Keratinocyte (primary cell): ENCODE measurements at regions not wholly inside any gene's neighbourhood (a gene's known extent, or its start where the extent isn't known, plus 50 kb on each side); places are given as distances from the start of the nearest gene placed in this dataset.
"Not testable (repeated sequence)": the region's sequence is repeated elsewhere in the genome, so short reads cannot be mapped to it uniquely, and the experiment has no call there.

Experiments used
- DNase-seq: peaks from one replicate; pipeline ENCODE4 v3.0.0-alpha.2; 2011; ENCODE audit warnings: low read depth, missing footprints, low spot score
- FAIRE-seq: peaks from 2 replicates; lab custom pipeline; 2011; peaks lifted over from hg19 to GRCh38; lab: Jason Lieb, UNC
- H2AFZ ChIP-seq: 2 replicates; pipeline ENCODE4 v1.6.0; 2012; ENCODE audit warnings: low read length, control low read depth, inconsistent platforms; ENCODE audit not compliant: control insufficient read depth
- H3K27ac ChIP-seq: 2 replicates; pipeline ENCODE4 v1.5.1; 2011; ENCODE audit warnings: low read length; ENCODE audit not compliant: control insufficient read depth, insufficient read depth
- H3K27me3 ChIP-seq: 3 replicates; pipeline ENCODE4 v1.6.0; 2011; ENCODE audit warnings: low read length; ENCODE audit not compliant: control insufficient read depth, insufficient read depth; ENCODE audit errors: extremely low read depth
- H3K36me3 ChIP-seq, 2 experiments: 2 replicates in 1 of 2; 3 replicates in 1 of 2; pipeline ENCODE4 v1.5.1; 2011; ENCODE audit warnings: low read length in 2 of 2, mild to moderate bottlenecking in 1 of 2; ENCODE audit not compliant: control insufficient read depth in 2 of 2, insufficient read depth in 2 of 2; ENCODE audit errors: extremely low read depth in 1 of 2
- H3K4me1 ChIP-seq: 3 replicates; pipeline ENCODE4 v1.5.1; 2011; ENCODE audit warnings: low read length; ENCODE audit not compliant: control insufficient read depth, insufficient read depth; ENCODE audit errors: extremely low read depth
- H3K4me2 ChIP-seq: 3 replicates; pipeline ENCODE4 v1.6.0; 2011; ENCODE audit warnings: low read depth, low read length; ENCODE audit not compliant: control insufficient read depth, insufficient read depth; ENCODE audit errors: extremely low read depth
- H3K4me3 ChIP-seq, 3 experiments: fragments of 200-600 bp in 1 of 3; sonication (generic) in 1 of 3; 2 replicates in 2 of 3; 3 replicates in 1 of 3; pipeline ENCODE4 v1.5.1; 2011 to 2016; ENCODE audit warnings: low read length in 3 of 3, mild to moderate bottlenecking in 3 of 3, control low read depth in 2 of 3, inconsistent platforms in 1 of 3, low read depth in 1 of 3, mixed read lengths in 1 of 3, mixed run types in 1 of 3, moderate library complexity in 1 of 3; ENCODE audit not compliant: control insufficient read depth in 2 of 3, insufficient read depth in 2 of 3; ENCODE audit errors: extremely low read depth in 1 of 3
- H3K79me2 ChIP-seq: 2 replicates; pipeline ENCODE4 v1.6.0; 2012; ENCODE audit warnings: low read length; ENCODE audit not compliant: control insufficient read depth, insufficient read depth
- H3K9ac ChIP-seq: 3 replicates; pipeline ENCODE4 v1.6.0; 2011; ENCODE audit warnings: low read length; ENCODE audit not compliant: control insufficient read depth, insufficient read depth; ENCODE audit errors: extremely low read depth
- H3K9me1 ChIP-seq: 3 replicates; pipeline ENCODE4 v1.6.0; 2011; ENCODE audit warnings: low read length; ENCODE audit not compliant: control insufficient read depth, insufficient read depth; ENCODE audit errors: extremely low read depth
- H3K9me3 ChIP-seq: 2 replicates; pipeline ENCODE4 v1.5.1; 2012; ENCODE audit warnings: low read depth, low read length; ENCODE audit not compliant: control insufficient read depth
- H4K20me1 ChIP-seq: 3 replicates; pipeline ENCODE4 v1.6.0; 2011; ENCODE audit warnings: low read length; ENCODE audit not compliant: control insufficient read depth, insufficient read depth; ENCODE audit errors: extremely low read depth
- dilution Hi-C: fragments of 300-500 bp; cut with MboI; formaldehyde crosslinking; loops from one replicate; pipeline ENCODE4 v1.7.0; 2020; ENCODE audit warnings: low sequenced_read_pairs; ENCODE audit not compliant: extremely low pct_ligation_motif_present

GRCh38 chr1:121081625-121082199, 102.4 kb downstream of the FAM72B start:
- H3K9me3 ChIP-seq, H3K9me1 ChIP-seq, DNase-seq, H3K4me2 ChIP-seq, H4K20me1 ChIP-seq, H3K4me3 ChIP-seq, H3K9ac ChIP-seq, FAIRE-seq, H3K27me3 ChIP-seq, H3K4me1 ChIP-seq, H3K36me3 ChIP-seq, H3K27ac ChIP-seq, H3K79me2 ChIP-seq, dilution Hi-C loops, H2AFZ ChIP-seq: not testable (repeated sequence)

- H3K4me1 ChIP-seq, H3K79me2 ChIP-seq, H3K9me3 ChIP-seq, H2AFZ ChIP-seq, dilution Hi-C loops, H3K27me3 ChIP-seq, H3K4me3 ChIP-seq, H3K4me2 ChIP-seq, FAIRE-seq, H3K9me1 ChIP-seq, H3K36me3 ChIP-seq, H3K9ac ChIP-seq, DNase-seq, H4K20me1 ChIP-seq, H3K27ac ChIP-seq: not testable (repeated sequence)
Measured at GRCh38 chr1:121082995-121083394, 101.1 kb downstream of the FAM72B start.

GRCh38 chr1:121086249-121086648, 97.9 kb downstream of the FAM72B start:
- not testable (repeated sequence) for H3K36me3 ChIP-seq

GRCh38 chr1:121087221-121087620, 96.9 kb downstream of the FAM72B start:
- H3K4me1 ChIP-seq, H3K27ac ChIP-seq, H3K79me2 ChIP-seq, H3K36me3 ChIP-seq, DNase-seq, H4K20me1 ChIP-seq, H3K4me2 ChIP-seq, H3K27me3 ChIP-seq, H3K9me1 ChIP-seq, H2AFZ ChIP-seq, H3K9ac ChIP-seq, FAIRE-seq, dilution Hi-C loops, H3K9me3 ChIP-seq, H3K4me3 ChIP-seq: not testable (repeated sequence)

More at GRCh38 chr1:121086249-121086648, 97.9 kb downstream of the FAM72B start:
- H4K20me1 ChIP-seq, H3K4me2 ChIP-seq, DNase-seq, H2AFZ ChIP-seq, H3K27ac ChIP-seq, dilution Hi-C loops, H3K4me3 ChIP-seq, H3K9me1 ChIP-seq, H3K4me1 ChIP-seq, H3K9ac ChIP-seq, H3K79me2 ChIP-seq, H3K9me3 ChIP-seq, H3K27me3 ChIP-seq, FAIRE-seq: not testable (repeated sequence)

GRCh38 chr1:121088568-121088967, 95.6 kb downstream of the FAM72B start:
- H3K4me2 ChIP-seq, DNase-seq, H3K9me1 ChIP-seq, H3K36me3 ChIP-seq, H4K20me1 ChIP-seq, H3K4me3 ChIP-seq, H2AFZ ChIP-seq, H3K9me3 ChIP-seq, H3K9ac ChIP-seq, H3K79me2 ChIP-seq, FAIRE-seq, H3K27ac ChIP-seq, dilution Hi-C loops, H3K27me3 ChIP-seq, H3K4me1 ChIP-seq: not testable (repeated sequence)
